SK-N-DZ (cell line): ENCODE measurements at regions not wholly inside any gene's neighbourhood (a gene's known extent, or its start where the extent isn't known, plus 50 kb on each side); places are given as distances from the start of the nearest gene placed in this dataset.

ENCODE experiments used
- DNase-seq: peaks from one replicate; pipeline ENCODE4 v3.0.0-alpha.2; 2015; ENCODE audit warnings: low spot score

GRCh38 chr4:43776371-43776770 is 672.2 kb downstream of the KCTD8 start:
- DNase-seq = peak; percentile 12

DNA sequence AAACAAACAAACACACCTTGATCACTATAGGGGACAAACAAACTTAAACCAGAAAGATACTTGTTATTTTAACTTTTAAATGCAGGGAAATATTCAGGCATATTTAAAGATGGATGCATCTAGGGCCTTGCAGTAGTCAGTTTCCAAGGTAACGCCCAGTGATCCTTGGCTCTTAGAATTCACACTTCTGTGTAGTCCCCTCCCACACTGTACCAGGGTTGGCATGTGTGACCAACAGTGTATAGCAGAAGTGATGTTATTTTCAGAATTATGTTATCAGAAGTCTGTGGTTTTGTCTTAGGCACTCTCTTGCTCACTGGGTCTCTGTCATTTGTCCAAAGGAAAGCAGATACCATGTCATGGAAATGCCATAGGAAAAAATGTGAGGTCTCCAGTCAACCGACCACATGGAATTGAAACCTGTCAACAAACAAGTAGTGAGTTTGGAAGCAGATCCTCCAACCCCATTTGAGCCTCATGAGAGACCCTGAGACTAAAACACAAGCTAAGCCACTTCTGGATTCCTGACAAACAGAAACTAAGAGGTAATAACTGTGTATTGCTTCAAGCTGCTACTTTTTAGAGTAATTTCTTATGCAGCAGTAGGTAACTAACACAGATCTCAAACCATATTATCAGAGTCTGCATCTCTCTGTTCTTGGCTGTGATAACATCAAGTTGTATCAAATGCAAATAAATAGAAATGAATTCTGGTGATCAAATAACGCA is 670.3 kb downstream of the KCTD8 start:
- DNase-seq = no peak

- no peak for DNase-seq
Observed at GRCh38 chr4:43781125-43781524, 667.5 kb downstream of the KCTD8 start.

- DNase-seq = no peak
Observed at GRCh38 chr4:43782391-43782790, 666.2 kb downstream of the KCTD8 start.

DNA sequence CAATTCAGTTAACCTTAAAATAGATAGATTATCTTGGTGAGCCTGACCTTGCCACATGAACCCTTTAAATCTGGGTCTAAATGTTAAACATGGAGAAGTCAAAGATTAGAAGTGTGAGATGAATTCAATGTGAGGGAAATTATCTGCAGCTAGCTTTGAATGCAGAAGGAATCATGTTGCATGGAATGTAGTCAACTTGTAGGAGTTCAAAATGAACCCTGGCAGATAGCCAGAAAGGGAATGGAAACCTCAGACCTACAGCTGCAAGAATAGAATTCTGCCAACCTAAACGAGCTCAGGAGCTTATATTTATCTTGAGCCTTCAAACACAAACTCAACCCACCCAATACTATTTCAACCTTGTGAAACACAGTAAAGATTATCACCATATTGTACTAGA is 632.5 kb downstream of the KCTD8 start:
- no peak for DNase-seq

DNA sequence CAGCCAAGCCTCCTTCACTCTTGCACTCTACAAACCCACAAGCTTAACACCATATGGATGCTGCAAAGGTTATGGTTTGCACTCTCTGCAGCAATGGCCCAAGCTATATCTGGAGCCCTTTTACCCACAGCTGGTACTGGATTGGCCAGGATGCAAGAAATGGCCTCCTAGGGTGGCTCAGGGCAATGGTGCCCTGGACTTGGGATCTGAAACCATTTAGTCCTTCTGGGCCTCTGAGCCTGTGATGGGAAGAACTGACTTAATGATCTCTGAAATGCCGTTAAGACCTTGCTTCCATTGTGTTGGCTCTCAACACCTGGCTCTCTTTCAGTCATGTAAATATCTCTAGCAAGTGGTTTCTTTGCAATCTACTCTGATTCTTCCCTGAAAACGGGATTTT is 626.0 kb downstream of the KCTD8 start:
- no peak for DNase-seq

GRCh38 chr4:43835869-43836268 is 612.7 kb downstream of the KCTD8 start:
- DNase-seq = no peak

GRCh38 chr4:43837171-43837570 is 611.4 kb downstream of the KCTD8 start:
- DNase-seq = no peak

DNA sequence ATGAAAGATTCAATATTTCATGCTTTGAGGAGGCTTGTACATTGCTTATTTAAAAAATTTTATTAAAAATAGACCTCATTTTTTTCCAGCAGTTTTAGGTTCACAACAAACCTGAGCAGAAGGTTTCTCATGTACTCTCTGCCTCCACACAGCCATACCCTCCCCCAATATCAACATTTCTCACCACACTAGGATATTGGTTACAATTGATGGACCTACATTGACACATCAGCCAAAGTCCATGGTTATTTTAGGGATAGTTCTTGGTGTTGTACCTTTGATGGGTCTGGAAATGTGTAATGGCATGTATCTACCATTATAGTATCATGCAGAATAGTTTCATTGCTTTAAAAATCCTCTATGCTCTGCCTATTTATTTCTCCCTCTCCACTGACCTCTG is 611.0 kb downstream of the KCTD8 start:
- no peak for DNase-seq

GRCh38 chr4:43842594-43842993 is 606.0 kb downstream of the KCTD8 start:
- no peak for DNase-seq

DNA sequence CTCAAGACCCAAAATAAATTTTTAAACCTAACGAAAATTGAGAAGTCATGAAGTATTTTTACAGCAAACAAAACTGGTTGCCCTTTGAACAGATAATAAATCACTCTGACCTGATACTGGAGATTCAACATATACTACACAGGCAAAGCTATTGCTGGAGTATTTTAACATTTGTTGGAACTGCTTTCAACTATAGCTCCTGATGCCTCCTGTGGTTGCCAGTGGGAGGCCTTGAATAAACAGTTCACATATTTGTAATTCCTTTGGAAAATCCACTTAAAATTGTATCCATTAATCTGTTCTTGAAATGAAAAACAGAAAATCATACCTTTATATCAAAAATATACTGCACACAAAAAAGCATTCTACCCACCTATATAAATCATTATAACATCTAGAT is 605.1 kb downstream of the KCTD8 start:
- no peak for DNase-seq

GRCh38 chr4:43846111-43846587 is 602.5 kb downstream of the KCTD8 start:
- DNase-seq = no peak

- no peak for DNase-seq
Observed at GRCh38 chr4:43853565-43854264, 594.9 kb downstream of the KCTD8 start.

GRCh38 chr4:43855283-43855682 is 593.3 kb downstream of the KCTD8 start:
- no peak for DNase-seq

- no peak for DNase-seq
Observed at GRCh38 chr4:43864616-43865146, 583.9 kb downstream of the KCTD8 start.

GRCh38 chr4:43867908-43868307 is 580.7 kb downstream of the KCTD8 start:
- no peak for DNase-seq

DNA sequence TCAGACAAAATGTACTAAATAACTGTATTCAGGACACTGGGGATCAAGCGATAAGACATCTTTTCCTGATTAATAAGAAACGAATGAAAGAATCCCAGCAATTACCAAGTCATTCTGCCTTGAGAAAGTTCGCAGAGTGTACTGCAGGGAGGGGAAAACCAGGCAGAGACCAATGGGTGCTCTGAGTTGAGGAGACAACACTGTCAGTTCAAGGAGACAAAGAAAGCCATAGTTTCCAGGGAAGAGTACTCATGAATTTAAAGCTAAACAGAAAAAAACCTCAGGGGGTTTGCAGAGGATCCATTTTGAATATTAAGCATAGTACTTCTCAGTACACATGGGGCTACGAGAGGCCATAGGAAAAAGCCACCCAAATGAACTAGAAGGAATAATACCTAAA is 573.0 kb downstream of the KCTD8 start:
- DNase-seq = no peak

DNA sequence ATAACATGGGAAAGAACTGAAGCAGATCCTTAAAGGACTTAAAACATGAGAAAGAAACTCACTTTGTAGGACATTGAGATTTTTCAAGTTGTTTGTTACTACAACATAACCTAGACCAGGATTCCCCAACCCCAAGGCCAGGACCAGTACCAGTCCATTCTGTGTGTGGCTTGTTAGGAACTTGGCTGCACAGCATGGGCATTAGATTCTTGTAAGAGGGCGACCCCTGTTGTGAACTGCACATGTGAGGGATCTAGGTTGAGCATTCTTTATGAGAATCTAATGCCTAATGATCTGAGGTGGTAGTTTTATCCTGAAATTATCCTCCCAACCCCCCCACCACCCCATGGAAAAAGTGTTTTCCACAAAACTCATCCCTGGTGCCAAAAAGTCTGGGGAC is 566.1 kb downstream of the KCTD8 start:
- DNase-seq = no peak

DNA sequence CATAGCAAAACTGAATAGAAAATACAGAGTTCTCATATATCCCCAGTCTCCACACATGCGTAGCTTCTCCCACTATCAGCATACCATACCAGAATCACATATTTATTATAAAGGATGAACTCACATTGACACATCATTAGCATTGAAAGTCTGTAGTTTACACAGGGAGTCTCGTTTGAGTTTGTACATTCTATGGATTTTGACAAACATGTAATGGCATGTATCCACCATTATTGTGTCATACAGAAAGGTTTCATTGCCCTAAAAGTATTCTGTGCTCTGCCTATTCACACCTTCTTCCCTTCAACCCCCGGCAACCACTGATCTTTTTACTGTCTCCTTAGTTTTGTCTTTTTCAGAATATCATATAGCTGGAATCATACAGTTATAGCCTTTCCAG is 562.4 kb downstream of the KCTD8 start:
- DNase-seq = no peak

DNA sequence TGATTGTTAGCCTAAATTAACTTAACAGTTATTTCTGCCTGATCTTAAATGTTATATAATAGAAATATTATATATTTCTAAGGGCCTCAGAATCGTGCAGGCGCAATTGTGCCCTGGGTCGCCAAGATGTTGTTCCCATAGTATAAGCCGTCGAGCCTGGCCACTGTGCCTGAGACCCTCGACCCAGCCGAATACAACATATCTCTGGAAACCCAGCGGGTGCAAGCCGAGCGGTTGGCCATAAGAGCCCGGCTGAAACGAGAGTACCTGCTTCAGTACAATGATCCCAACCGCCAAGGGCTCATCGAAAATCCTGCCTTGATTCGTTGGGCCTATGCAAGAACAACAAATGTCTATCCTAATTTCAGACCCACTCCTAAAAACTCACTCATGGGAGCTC is 549.8 kb downstream of the KCTD8 start:
- no peak for DNase-seq

GRCh38 chr4:43903456-43903855 is 545.2 kb downstream of the KCTD8 start:
- DNase-seq = no peak

- DNase-seq = no peak
Observed at GRCh38 chr4:43918377-43918776, 530.2 kb downstream of the KCTD8 start.

- no peak for DNase-seq
Observed at GRCh38 chr4:43932448-43932847, 516.2 kb downstream of the KCTD8 start.
